ENCODE measurements at regions not wholly inside any gene's neighbourhood (a gene's known extent, or its start where the extent isn't known, plus 50 kb on each side); places are given as distances from the start of the nearest gene placed in this dataset.

DNA sequence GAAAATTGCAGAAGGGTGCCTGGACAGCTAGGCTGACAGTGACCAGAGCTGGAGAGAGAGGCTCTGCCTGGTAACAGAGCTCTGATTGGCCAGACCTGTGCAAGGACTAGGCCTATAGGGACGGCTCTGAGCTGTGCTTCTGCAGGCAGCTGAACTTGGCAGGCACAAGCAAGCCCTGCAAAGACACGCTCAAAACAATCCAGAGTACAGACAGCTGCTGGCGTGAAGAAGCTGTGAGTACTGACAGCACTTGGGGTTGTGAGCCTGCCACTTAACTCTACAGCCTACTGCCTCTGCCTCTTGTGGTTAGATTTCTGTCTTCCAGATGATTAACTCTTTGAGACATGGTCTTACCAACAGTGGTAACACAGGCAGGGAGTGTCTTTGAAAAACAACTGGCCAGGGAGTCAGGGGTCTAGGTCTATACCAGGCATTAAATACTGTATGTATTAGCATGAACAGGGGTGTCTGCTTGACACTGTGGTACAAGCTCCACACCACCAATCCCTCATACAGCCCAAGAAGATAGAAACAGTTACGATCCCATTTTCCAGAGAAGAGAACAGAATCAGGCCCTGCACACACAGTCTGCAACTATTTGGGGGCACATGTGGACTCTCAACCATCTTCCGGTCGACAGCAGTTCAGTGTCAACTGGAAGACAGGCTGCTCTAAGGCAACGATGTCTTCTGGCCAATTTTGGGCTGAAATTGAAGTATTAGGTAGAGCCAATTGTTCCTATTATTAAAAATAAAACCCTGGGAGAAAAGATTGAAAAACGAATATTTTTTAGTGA lies 568.4 kb downstream of the TNS1 start:
- TF ChIP-seq RFX5 (IDR thresholded peaks at IDR 0.05; ENCODE audit: low read length) (peak; percentile 100), MXI1 (IDR thresholded peaks at IDR 0.05; ENCODE audit: low read depth, low read length) (peak; percentile 96), TEAD4 (IDR thresholded peaks at IDR 0.05; ENCODE audit: borderline replicate concordance, insufficient read depth) (no peak), ELF1 (IDR thresholded peaks at IDR 0.05) (no peak), CHD2 (IDR thresholded peaks at IDR 0.05; ENCODE audit: low read length, partially characterized antibody) (peak; percentile 37), FOSL2 (IDR thresholded peaks at IDR 0.05; ENCODE audit: borderline replicate concordance, low read depth) (no peak), MEF2A (IDR thresholded peaks at IDR 0.05; ENCODE audit: borderline replicate concordance, low read depth) (no peak)
- TF ChIP-seq, protein P1, sequence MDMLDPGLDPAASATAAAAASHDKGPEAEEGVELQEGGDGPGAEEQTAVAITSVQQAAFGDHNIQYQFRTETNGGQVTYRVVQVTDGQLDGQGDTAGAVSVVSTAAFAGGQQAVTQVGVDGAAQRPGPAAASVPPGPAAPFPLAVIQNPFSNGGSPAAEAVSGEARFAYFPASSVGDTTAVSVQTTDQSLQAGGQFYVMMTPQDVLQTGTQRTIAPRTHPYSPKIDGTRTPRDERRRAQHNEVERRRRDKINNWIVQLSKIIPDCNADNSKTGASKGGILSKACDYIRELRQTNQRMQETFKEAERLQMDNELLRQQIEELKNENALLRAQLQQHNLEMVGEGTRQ (IDR thresholded peaks at IDR 0.05; ENCODE audit: borderline replicate concordance, low read depth, low read length), result no peak
- TF ChIP-seq, protein P2, sequence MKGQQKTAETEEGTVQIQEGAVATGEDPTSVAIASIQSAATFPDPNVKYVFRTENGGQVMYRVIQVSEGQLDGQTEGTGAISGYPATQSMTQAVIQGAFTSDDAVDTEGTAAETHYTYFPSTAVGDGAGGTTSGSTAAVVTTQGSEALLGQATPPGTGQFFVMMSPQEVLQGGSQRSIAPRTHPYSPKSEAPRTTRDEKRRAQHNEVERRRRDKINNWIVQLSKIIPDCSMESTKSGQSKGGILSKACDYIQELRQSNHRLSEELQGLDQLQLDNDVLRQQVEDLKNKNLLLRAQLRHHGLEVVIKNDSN (IDR thresholded peaks at IDR 0.05; ENCODE audit: borderline replicate concordance, low read depth), result no peak
- TF ChIP-seq, protein P3, sequence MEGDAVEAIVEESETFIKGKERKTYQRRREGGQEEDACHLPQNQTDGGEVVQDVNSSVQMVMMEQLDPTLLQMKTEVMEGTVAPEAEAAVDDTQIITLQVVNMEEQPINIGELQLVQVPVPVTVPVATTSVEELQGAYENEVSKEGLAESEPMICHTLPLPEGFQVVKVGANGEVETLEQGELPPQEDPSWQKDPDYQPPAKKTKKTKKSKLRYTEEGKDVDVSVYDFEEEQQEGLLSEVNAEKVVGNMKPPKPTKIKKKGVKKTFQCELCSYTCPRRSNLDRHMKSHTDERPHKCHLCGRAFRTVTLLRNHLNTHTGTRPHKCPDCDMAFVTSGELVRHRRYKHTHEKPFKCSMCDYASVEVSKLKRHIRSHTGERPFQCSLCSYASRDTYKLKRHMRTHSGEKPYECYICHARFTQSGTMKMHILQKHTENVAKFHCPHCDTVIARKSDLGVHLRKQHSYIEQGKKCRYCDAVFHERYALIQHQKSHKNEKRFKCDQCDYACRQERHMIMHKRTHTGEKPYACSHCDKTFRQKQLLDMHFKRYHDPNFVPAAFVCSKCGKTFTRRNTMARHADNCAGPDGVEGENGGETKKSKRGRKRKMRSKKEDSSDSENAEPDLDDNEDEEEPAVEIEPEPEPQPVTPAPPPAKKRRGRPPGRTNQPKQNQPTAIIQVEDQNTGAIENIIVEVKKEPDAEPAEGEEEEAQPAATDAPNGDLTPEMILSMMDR (IDR thresholded peaks at IDR 0.05), result no peak
